HuH-7 (cell line): ENCODE measurements at regions not wholly inside any gene's neighbourhood (a gene's known extent, or its start where the extent isn't known, plus 50 kb on each side); places are given as distances from the start of the nearest gene placed in this dataset.

Experiments
- DNase-seq: peaks from one replicate; pipeline ENCODE4 v3.0.0; 2011; ENCODE audit warnings: low spot score

DNA sequence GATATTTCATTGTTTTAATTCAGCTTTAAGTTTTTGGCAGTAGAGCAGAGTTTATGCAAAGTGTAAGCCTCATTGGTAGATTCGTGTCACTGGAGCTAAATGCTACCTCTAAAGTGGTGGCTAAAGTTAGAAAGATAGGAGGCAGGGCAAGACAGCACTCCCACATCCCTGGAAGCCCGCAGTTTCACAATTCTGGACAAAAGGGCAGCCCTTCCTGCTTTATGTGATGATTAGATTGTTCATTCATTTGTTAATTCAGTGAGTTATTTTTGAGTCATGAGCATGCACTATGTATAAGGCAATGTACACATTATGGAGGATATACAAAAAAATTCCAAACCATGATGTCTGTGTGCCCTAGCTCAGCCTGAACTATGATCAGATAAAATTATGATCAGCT lies 52.1 kb upstream of the EIF3M start:
- DNase-seq, result no peak

DNA sequence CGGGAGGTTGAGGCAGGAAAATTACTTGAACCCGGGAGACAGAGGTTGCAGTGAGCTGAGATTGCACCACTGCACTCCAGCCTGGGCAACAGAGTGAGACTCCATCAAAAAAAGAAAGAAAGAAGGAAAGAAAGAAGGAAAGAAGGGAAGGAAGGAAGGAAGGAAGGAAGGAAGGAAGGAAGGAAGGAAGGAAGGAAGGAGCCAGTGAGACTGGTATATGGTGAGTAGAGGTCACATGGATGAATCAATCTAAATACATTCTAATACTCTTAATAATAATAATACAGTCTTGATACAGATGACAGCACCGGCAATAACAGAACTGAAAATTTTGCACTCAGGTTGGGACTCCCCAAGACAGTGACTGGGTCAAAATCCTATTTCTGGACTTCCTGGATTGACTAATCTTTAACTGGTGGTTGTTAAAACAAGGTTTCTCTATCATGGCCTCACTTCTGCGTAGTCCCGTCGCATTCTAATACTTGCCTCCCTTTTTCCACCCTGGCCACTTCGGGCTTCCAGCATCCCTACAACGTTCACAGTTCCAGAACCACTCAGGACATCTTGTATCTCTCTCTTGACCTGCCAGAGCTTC lies 53.5 kb upstream of the EIF3M start:
- no peak for DNase-seq

DNA sequence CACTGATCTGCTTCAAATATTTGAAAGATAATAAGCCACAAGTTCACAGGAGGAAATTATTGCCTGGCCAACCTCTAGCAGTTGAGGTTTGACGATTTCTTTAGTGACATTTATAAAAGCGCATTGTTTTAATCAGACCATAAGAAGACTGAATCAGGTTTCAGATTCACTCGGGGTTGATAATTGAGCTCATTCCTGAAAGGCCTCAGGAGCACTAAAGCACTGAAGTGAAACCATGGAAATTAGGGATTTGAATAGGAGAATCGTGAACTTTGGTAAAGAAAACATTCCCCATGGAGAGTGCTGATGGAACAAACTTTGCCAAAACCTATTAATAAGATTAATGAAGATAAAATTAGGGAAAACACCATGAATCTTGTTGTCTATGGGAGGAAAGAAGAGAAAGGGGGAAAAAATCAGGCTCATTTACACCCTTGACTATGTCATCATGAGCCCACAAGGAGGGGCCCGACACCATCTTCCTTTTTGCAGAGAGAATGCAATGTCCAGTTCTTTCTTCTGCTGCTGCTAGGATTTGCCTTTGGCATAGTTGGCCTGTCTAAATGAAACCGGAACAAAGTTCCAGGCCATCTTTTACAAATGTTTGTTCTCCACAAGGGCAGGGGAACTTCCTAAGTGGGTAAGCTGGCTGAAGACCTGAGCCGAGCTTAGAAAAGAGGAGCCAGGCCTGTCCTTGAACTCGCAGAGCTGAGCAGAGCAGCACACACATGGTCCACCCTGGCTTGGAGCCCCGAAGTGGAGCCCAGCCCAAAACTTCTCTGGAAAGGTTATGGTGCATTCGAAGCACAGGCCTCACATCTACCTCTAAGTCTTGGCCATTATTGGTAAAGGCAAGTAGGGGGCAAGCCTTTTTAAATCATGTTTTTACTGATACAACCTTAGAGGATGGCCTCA lies 56.1 kb upstream of the EIF3M start:
- DNase-seq, result no peak

DNA sequence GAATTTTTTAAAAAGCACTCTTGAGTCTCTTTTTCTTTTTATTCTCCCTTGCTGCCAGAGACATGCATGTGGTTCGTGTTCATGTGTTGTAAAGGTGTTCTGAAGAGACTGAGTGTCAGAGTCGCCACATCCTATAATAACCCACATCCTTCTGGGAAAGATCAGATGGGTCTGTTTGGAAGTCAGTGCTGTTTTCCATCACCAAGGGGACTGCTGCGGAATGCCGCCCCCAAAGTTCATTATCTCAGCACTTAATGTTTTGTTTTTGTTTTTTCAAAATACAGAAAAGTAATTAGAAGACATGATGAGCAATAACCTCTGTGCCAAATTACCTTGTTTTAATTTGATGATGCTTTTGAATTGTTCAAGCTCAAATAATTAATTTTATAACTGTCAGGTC lies 56.9 kb upstream of the EIF3M start:
- DNase-seq, result no peak

GRCh38 chr11:32511926-32512325 lies 71.7 kb upstream of the EIF3M start:
- no peak for DNase-seq

- no peak for DNase-seq
These were observed 73.6 kb upstream of the EIF3M start for GRCh38 chr11:32510039-32510438.

- DNase-seq, result no peak
These were observed 73.4 kb upstream of the WT1 start for GRCh38 chr11:32508780-32509179.

DNA sequence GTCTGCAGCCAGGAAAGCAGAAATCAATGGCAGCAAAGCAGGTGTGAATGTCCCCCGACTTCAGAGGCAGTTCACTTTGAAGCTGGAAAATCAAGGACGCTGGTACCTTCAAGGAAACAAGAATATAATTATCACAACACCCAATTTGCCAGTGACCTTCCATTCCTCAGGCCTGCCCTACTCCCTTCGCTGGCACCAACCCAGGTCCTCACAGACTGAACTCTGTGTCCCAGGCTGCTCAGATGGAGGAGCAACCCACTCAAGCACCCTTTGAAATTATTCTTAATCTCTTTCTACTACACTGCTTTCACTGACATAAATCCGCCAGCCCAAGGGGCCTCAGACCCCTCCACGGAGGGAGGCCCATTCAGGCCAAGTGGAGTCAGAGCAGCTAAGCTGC lies 64.7 kb upstream of the WT1 start:
- DNase-seq, result no peak

DNA sequence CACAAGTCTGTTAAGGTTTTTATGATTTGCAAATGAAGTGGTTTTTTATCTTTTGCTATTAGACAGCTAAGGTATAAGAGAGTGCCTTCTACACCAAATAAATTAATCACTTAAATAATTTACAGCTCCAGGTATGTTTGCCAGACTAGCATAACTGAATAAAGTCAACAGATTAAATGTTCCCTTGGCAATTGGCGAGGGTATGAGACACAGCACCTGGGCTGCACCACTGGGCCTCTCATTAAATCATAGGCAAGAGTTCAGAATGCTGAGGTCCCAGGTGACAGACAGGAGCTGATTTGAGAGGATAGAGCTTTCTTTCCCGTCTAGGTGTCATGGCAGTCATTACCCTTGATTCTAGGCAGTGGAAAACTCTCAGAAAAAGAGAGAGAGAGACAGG lies 62.6 kb upstream of the WT1 start:
- no peak for DNase-seq

DNA sequence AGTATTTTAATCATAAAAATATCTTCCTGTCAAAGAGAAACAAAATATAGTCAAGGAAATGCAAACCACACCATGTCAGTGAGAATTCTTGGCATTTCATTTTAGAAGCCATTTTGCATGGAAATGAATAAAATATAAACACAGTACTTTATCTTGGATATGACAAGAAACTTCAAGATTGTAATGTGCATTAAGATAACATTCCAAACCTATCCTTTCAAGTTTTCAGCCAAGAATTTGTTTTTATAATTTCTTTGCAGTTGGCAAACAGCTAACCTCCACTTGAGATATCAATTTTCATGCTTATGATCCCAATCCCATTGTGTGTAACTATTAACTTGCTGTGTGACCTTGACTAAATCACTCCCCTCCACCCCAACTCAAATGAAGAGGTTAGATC lies 59.3 kb upstream of the WT1 start:
- DNase-seq, result no peak

DNA sequence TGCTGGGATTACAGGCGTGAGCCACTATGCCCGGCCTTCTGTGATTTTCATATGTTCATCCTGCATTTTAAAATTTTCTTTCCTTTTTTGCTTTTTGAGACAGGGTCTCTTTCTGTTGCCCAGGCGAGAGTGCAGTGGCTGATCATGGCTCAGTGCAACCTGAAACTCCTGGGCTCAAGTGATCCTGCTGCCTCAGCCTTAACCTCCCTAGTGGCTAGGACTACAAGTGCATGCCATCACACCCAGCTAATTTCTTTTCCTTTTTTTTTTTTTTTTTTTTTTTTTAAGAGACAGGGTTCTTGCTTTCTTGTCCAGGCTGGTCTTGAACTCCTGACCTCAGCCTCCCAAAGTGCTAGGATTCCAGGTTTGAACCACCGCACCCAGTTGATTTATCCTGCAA lies 54.1 kb upstream of the WT1 start:
- DNase-seq, result no peak

DNA sequence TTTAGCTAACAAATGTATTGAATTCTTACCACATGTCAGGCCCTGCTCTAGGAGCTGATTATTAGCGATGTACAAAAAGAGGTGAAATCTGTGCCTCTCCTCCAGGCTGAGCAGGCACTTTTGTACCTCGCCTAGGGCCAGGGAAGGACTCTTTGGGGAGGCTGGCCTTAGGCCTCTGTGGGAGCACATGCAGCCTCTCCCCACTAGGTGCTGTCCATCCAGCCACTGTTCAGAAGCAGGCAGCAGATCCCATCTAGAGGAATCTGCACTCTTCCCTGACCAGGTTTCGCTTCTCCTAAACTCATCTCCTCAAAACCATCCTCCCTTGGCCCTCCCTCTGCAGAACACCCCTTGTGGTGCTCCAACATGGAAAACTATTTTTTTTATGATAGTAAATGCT lies 51.9 kb upstream of the WT1 start:
- DNase-seq, result peak; percentile 8

- no peak for DNase-seq
These were observed 50.4 kb upstream of the WT1 start for GRCh38 chr11:32485733-32486132.
